IMR-90 (cell line): ENCODE measurements at regions not wholly inside any gene's neighbourhood (a gene's known extent, or its start where the extent isn't known, plus 50 kb on each side); places are given as distances from the start of the nearest gene placed in this dataset.

Experiments
- ATAC-seq: fragments of 200-7000 bp; cut with Tn5 transposase; 2 replicates; pipeline ENCODE4 v1.9.1; 2020; ENCODE audit warnings: low read depth, mild to moderate bottlenecking, moderate library complexity
- BruUV-seq: library from RNA; stranded (reverse); fragments of 400-500 nt; replicated peaks from 2 replicates; lab custom pipeline; 2021; lab: Mats Ljungman, UMichigan
- CTCF ChIA-PET: fragments of 300-600 bp; formaldehyde crosslinking; extraction: SDS; loops from one replicate; lab custom pipeline; 2021; ENCODE audit warnings: antibody characterized with exemption; lab: Yijun Ruan, JAX
- POLR2A ChIA-PET: fragments of 300-600 bp; sonication (Branson Sonifier 250); formaldehyde crosslinking; loops from one replicate; lab custom pipeline; 2022; ENCODE audit warnings: antibody characterized with exemption; ENCODE audit not compliant: unreplicated experiment; lab: Charles Lee
- DNase-seq: peaks from one replicate; pipeline ENCODE4 v3.0.0; 2013
- H2AFZ ChIP-seq: replicated peaks from 2 replicates; pipeline ENCODE3; 2013; ENCODE audit warnings: low read length, mild to moderate bottlenecking; ENCODE audit not compliant: poor library complexity
- H2AK5ac ChIP-seq: 2 replicates; pipeline ENCODE4 v1.6.1; 2013; ENCODE audit warnings: low read depth, low read length, inconsistent platforms
- H2AK9ac ChIP-seq: replicated peaks from 2 replicates; pipeline ENCODE3; 2013; ENCODE audit warnings: mild to moderate bottlenecking, low read depth, low read length, moderate library complexity; ENCODE audit not compliant: poor library complexity
- H2BK120ac ChIP-seq: 2 replicates; pipeline ENCODE4 v1.6.1; 2013; ENCODE audit warnings: low read depth, low read length, inconsistent platforms
- H2BK15ac ChIP-seq: 3 replicates; pipeline ENCODE4 v1.6.1; 2013; ENCODE audit warnings: low read depth, low read length, inconsistent platforms
- H2BK20ac ChIP-seq: 2 replicates; pipeline ENCODE4 v1.6.1; 2013; ENCODE audit warnings: low read depth, mild to moderate bottlenecking, inconsistent platforms, low read length, moderate library complexity
- H2BK5ac ChIP-seq: 2 replicates; pipeline ENCODE4 v1.6.1; 2013; ENCODE audit warnings: mild to moderate bottlenecking, low read depth, low read length, inconsistent platforms; ENCODE audit not compliant: poor library complexity, severe bottlenecking
- H3K14ac ChIP-seq: replicated peaks from 2 replicates; pipeline ENCODE4 v1.6.1; 2013; ENCODE audit warnings: low read depth, low read length, inconsistent platforms
- H3K18ac ChIP-seq: 2 replicates; pipeline ENCODE4 v1.6.1; 2013; ENCODE audit warnings: low read depth, low read length, control low read depth
- H3K23ac ChIP-seq: 2 replicates; pipeline ENCODE4 v1.6.1; 2013; ENCODE audit warnings: low read depth, low read length, inconsistent platforms
- H3K27ac ChIP-seq: 2 replicates; pipeline ENCODE4 v1.5.1; 2013; ENCODE audit warnings: mild to moderate bottlenecking, control low read depth, low read length; ENCODE audit not compliant: insufficient read depth
- H3K27me3 ChIP-seq: 2 replicates; pipeline ENCODE4 v1.6.1; 2013; ENCODE audit warnings: low read length; ENCODE audit not compliant: control insufficient read depth, insufficient read depth
- H3K36me3 ChIP-seq: 2 replicates; pipeline ENCODE4 v1.6.1; 2013; ENCODE audit warnings: low read length, mixed read lengths; ENCODE audit not compliant: control insufficient read depth, insufficient read depth
- H3K4ac ChIP-seq: 2 replicates; pipeline ENCODE4 v1.6.1; 2013; ENCODE audit warnings: low read depth, low read length, inconsistent platforms
- H3K4me1 ChIP-seq: 2 replicates; pipeline ENCODE4 v1.6.1; 2013; ENCODE audit warnings: low read length, mixed read lengths; ENCODE audit not compliant: control insufficient read depth, insufficient read depth
- H3K4me2 ChIP-seq: 2 replicates; pipeline ENCODE4 v1.6.1; 2013; ENCODE audit warnings: low read depth, mild to moderate bottlenecking, control low read depth, low read length, moderate library complexity
- H3K4me3 ChIP-seq: 2 replicates; pipeline ENCODE4 v1.5.1; 2013; ENCODE audit warnings: low read depth, mild to moderate bottlenecking, control low read depth, low read length, moderate library complexity; ENCODE audit not compliant: insufficient read depth
- H3K56ac ChIP-seq: 2 replicates; pipeline ENCODE4 v1.6.1; 2013; ENCODE audit warnings: low read length, inconsistent platforms; ENCODE audit not compliant: insufficient read depth; ENCODE audit errors: extremely low read depth
- H3K79me1 ChIP-seq, 2 experiments: 2 replicates each; pipeline ENCODE4 v1.6.1; 2013; ENCODE audit warnings: low read length in 2 of 2, inconsistent platforms in 1 of 2, low read depth in 1 of 2
- H3K9ac ChIP-seq: 2 replicates; pipeline ENCODE4 v1.6.1; 2013; ENCODE audit warnings: low read depth, low read length, control low read depth
- H3K9me1 ChIP-seq: 2 replicates; pipeline ENCODE4 v1.6.1; 2013; ENCODE audit warnings: low read length, inconsistent platforms; ENCODE audit not compliant: insufficient read depth
- H3K9me3 ChIP-seq: 2 replicates; pipeline ENCODE4 v1.6.1; 2013; ENCODE audit warnings: low read length; ENCODE audit not compliant: control insufficient read depth, insufficient read depth
- H4K20me1 ChIP-seq: 2 replicates; pipeline ENCODE4 v1.6.1; 2013; ENCODE audit warnings: low read length, inconsistent platforms; ENCODE audit not compliant: insufficient read depth
- H4K5ac ChIP-seq: 2 replicates; pipeline ENCODE4 v1.6.1; 2013; ENCODE audit warnings: mild to moderate bottlenecking, low read depth, low read length, control low read depth
- H4K8ac ChIP-seq, 2 experiments: 2 replicates each; pipeline ENCODE4 v1.6.1; 2013; ENCODE audit warnings: low read depth in 2 of 2, low read length in 2 of 2, control low read depth in 1 of 2, inconsistent platforms in 1 of 2
- H4K91ac ChIP-seq: 2 replicates; pipeline ENCODE4 v1.6.1; 2013; ENCODE audit warnings: low read depth, low read length, inconsistent platforms; ENCODE audit not compliant: insufficient read depth
- BHLHE40 ChIP-seq: fragments of 150-350 bp; IDR thresholded peaks from 2 replicates; pipeline ENCODE4 v1.6.1; 2016; ENCODE audit warnings: mild to moderate bottlenecking, low read depth, low read length
- CEBPB ChIP-seq: IDR thresholded peaks from 2 replicates; pipeline ENCODE4 v1.6.1; 2012; ENCODE audit warnings: low read depth, low read length, improper control_type of control experiment
- CHD1 ChIP-seq: IDR thresholded peaks from 2 replicates; pipeline ENCODE4 v1.6.1; 2012; ENCODE audit warnings: low read depth, low read length, improper control_type of control experiment
- FOS ChIP-seq: fragments of 150-350 bp; IDR thresholded peaks from 2 replicates; pipeline ENCODE4 v1.6.1; 2016; ENCODE audit warnings: low read depth, low read length
- MAFK ChIP-seq: IDR thresholded peaks from 2 replicates; pipeline ENCODE4 v1.6.1; 2012; ENCODE audit warnings: low read depth, low read length, improper control_type of control experiment
- MAZ ChIP-seq: IDR thresholded peaks from 2 replicates; pipeline ENCODE4 v1.6.1; 2012; ENCODE audit warnings: low read depth, mild to moderate bottlenecking, low read length, improper control_type of control experiment, moderate library complexity, borderline replicate concordance
- MXI1 ChIP-seq: IDR thresholded peaks from 2 replicates; pipeline ENCODE4 v1.6.1; 2012; ENCODE audit warnings: low read depth, mild to moderate bottlenecking, low read length, moderate library complexity, borderline replicate concordance
- NFE2L2 ChIP-seq: fragments of 150-350 bp; IDR thresholded peaks from 2 replicates; pipeline ENCODE4 v1.6.1; 2016; ENCODE audit warnings: low read depth, mild to moderate bottlenecking, low read length
- POLR2A ChIP-seq: IDR thresholded peaks from 2 replicates; pipeline ENCODE4 v1.6.1; 2012; ENCODE audit warnings: mild to moderate bottlenecking, low read depth, low read length
- RAD21 ChIP-seq: IDR thresholded peaks from 2 replicates; pipeline ENCODE4 v1.6.1; 2012; ENCODE audit warnings: low read length, improper control_type of control experiment
- RCOR1 ChIP-seq: IDR thresholded peaks from 2 replicates; pipeline ENCODE4 v1.6.1; 2012; ENCODE audit warnings: mild to moderate bottlenecking, low read length, improper control_type of control experiment; ENCODE audit not compliant: insufficient replicate concordance
- RFX5 ChIP-seq: IDR thresholded peaks from 2 replicates; pipeline ENCODE4 v1.8.0; 2012; ENCODE audit warnings: low read depth, mild to moderate bottlenecking, low read length, moderate library complexity
- SMC3 ChIP-seq: fragments of 150-350 bp; IDR thresholded peaks from 2 replicates; pipeline ENCODE4 v1.6.1; 2016; ENCODE audit warnings: low read depth, mild to moderate bottlenecking, antibody characterized with exemption, low read length, moderate library complexity
- WGBS, 2 experiments: methylation state at CpG; one replicate each; pipeline versions ENCODE4 v1.1.5 to v1.1.7; 2013; ENCODE audit warnings: missing lambda C conversion rate in 2 of 2; ENCODE audit not compliant: insufficient read length in 1 of 2; ENCODE audit errors: extremely low coverage in 2 of 2; 5-methylcytosine and 5-hydroxymethylcytosine counted together
- dilution Hi-C: fragments of 300-500 bp; cut with HindIII; formaldehyde crosslinking; loops from one replicate; pipeline ENCODE4 v1.14.3; 2018; ENCODE audit warnings: low sequenced_read_pairs; ENCODE audit not compliant: unreplicated experiment
- in situ Hi-C: fragments of 300-500 bp; cut with MboI; formaldehyde crosslinking; loops from 3 replicates; pipeline ENCODE4 v1.14.3; 2019; ENCODE audit warnings: low sequenced_read_pairs, inconsistent platforms, mixed read lengths
- intact Hi-C: fragments of 100-400 bp; cut with micrococcal nuclease; formaldehyde crosslinking; loops from 2 replicates; pipeline ENCODE4 v1.10.0; 2022
- TF ChIP-seq, protein P1 (sequence below): fragments of 150-350 bp; IDR thresholded peaks from 2 replicates; pipeline ENCODE4 v1.6.1; 2017; ENCODE audit warnings: mild to moderate bottlenecking, antibody characterized with exemption, low read length, low read depth
- TF ChIP-seq, protein P2 (sequence below): fragments of 150-350 bp; IDR thresholded peaks from 2 replicates; pipeline ENCODE4 v1.6.1; 2016; ENCODE audit warnings: low read depth, mild to moderate bottlenecking, low read length, moderate library complexity, borderline replicate concordance
- TF ChIP-seq, protein P3 (sequence below): conservative IDR thresholded peaks from 2 replicates; pipeline ENCODE4 v1.5.1; 2012; ENCODE audit warnings: mild to moderate bottlenecking, low read depth, low read length, improper control_type of control experiment

DNA sequence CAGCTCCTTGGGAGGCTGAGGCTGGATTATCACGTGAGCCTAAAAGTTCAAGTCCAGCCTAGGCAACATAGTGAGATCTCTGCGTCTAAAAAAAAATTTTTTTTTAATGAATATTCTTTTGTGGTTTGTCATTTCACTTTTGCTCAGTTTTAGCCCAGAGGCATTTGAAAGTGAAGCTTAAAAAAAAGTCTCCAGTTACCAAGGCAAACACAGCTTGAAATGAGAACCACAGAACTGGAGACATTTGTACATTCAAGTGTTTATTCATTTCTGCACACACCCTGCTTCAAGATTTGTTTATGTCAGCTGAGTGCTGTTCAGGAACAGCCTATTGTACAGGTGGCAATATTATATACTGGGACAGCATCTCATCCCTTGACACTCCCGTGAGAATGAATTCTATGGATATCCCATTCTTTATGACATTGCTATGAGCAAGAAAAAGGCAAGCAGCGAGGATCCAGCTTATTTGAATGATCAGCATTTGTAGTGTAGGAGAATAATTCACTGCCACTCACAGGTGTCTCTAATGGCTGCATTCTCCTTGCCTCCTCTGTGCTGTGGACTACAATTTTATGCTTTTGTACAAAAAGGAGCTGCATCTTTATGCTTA is 444.8 kb upstream of the GRM7 start:
- Histone ChIP-seq H3K27me3 (no peaks in the 10 kb centered on the region), H3K4ac (no peak overlapping the region), H3K4me1 (no peaks in the 10 kb centered on the region), H3K9me3 (peaks cover 6% of the 10 kb centered on the region), H2AFZ (no peak overlapping the region), H3K18ac (no peak overlapping the region), H2BK20ac (no peak overlapping the region), H3K36me3 (no peaks in the 10 kb centered on the region), H3K9me1 (no peaks in the 10 kb centered on the region), H2AK9ac (no peak overlapping the region), H3K4me3 (no peak overlapping the region), H4K20me1 (no peaks in the 10 kb centered on the region), H3K56ac (no peak overlapping the region), H2BK120ac (no peak overlapping the region), H2BK5ac (no peak overlapping the region), H3K4me2 (no peak overlapping the region), H3K23ac (no peak overlapping the region), H4K5ac (no peak overlapping the region), H3K9ac (no peak overlapping the region), H3K27ac (no peak overlapping the region), H3K14ac (no peak overlapping the region), H4K8ac (no peak overlapping the region), H2BK15ac (no peak overlapping the region), H3K79me1 (no peaks in the 10 kb centered on the region), H2AK5ac (no peak overlapping the region), H4K91ac (no peak overlapping the region)
- POLR2A ChIA-PET = no interaction called here
- no peak for TF ChIP-seq NFE2L2
- TF ChIP-seq, protein P1, sequence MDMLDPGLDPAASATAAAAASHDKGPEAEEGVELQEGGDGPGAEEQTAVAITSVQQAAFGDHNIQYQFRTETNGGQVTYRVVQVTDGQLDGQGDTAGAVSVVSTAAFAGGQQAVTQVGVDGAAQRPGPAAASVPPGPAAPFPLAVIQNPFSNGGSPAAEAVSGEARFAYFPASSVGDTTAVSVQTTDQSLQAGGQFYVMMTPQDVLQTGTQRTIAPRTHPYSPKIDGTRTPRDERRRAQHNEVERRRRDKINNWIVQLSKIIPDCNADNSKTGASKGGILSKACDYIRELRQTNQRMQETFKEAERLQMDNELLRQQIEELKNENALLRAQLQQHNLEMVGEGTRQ = no peak
- no peak for TF ChIP-seq RAD21
- TF ChIP-seq, protein P2, sequence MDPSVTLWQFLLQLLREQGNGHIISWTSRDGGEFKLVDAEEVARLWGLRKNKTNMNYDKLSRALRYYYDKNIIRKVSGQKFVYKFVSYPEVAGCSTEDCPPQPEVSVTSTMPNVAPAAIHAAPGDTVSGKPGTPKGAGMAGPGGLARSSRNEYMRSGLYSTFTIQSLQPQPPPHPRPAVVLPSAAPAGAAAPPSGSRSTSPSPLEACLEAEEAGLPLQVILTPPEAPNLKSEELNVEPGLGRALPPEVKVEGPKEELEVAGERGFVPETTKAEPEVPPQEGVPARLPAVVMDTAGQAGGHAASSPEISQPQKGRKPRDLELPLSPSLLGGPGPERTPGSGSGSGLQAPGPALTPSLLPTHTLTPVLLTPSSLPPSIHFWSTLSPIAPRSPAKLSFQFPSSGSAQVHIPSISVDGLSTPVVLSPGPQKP = no peak
- no peak for TF ChIP-seq POLR2A
- no peak for TF ChIP-seq MXI1
- no peak for TF ChIP-seq MAFK
- TF ChIP-seq MAZ = no peak
- TF ChIP-seq SMC3 = no peak
- no peak for TF ChIP-seq CEBPB
- TF ChIP-seq FOS = no peak
- TF ChIP-seq RCOR1 = no peak
- TF ChIP-seq BHLHE40 = no peak
- TF ChIP-seq, protein P3, sequence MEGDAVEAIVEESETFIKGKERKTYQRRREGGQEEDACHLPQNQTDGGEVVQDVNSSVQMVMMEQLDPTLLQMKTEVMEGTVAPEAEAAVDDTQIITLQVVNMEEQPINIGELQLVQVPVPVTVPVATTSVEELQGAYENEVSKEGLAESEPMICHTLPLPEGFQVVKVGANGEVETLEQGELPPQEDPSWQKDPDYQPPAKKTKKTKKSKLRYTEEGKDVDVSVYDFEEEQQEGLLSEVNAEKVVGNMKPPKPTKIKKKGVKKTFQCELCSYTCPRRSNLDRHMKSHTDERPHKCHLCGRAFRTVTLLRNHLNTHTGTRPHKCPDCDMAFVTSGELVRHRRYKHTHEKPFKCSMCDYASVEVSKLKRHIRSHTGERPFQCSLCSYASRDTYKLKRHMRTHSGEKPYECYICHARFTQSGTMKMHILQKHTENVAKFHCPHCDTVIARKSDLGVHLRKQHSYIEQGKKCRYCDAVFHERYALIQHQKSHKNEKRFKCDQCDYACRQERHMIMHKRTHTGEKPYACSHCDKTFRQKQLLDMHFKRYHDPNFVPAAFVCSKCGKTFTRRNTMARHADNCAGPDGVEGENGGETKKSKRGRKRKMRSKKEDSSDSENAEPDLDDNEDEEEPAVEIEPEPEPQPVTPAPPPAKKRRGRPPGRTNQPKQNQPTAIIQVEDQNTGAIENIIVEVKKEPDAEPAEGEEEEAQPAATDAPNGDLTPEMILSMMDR = no peak
- TF ChIP-seq CHD1 = no peak
- no peak for TF ChIP-seq RFX5
- in situ Hi-C loops = no loop called here
- dilution Hi-C loops = no loop called here
- no TSS peak for BruUV-seq
- no peak for ATAC-seq
- CTCF ChIA-PET = no interaction called here
- WGBS, 2 experiments = no CpG with 5 or more reads among the region's 4 CpGs
- DNase-seq = no peak
- intact Hi-C loops = no loop called here
